HCT116 (cell line): ENCODE measurements at regions not wholly inside any gene's neighbourhood (a gene's known extent, or its start where the extent isn't known, plus 50 kb on each side); places are given as distances from the start of the nearest gene placed in this dataset.

Source experiments
- ATAC-seq: fragments of 200-7000 bp; cut with Tn5 transposase; 2 replicates; pipeline ENCODE4 v1.9.1; 2020; ENCODE audit warnings: mild to moderate bottlenecking, moderate library complexity
- BruUV-seq: library from RNA; stranded (reverse); fragments of 400-500 nt; replicated peaks from 2 replicates; lab custom pipeline; 2021; lab: Mats Ljungman, UMichigan
- CTCF ChIA-PET: fragments of 300-600 bp; sonication (Branson Sonifier 250); formaldehyde crosslinking; loops from one replicate; lab custom pipeline; 2021; ENCODE audit warnings: antibody characterized with exemption; lab: Charles Lee
- POLR2A ChIA-PET: fragments of 300-600, 350-600 bp; sonication (Branson Sonifier 250); formaldehyde crosslinking; loops from one replicate; lab custom pipeline; 2021; ENCODE audit warnings: antibody characterized with exemption; lab: Charles Lee
- RAD21 ChIA-PET, 2 experiments: fragments of 300-600 bp; sonication (Branson Sonifier 250); formaldehyde crosslinking; loops; one replicate each; lab custom pipeline; 2023; ENCODE audit warnings: low total read pairs in 2 of 2; ENCODE audit not compliant: uncharacterized antibody in 2 of 2, unreplicated experiment in 2 of 2, low non-redundant PET in 1 of 2; lab: Charles Lee
- DNase-seq: peaks from one replicate; pipeline ENCODE4 v3.0.0-alpha.2; 2010; ENCODE audit warnings: low read depth, low spot score
- H2AFZ ChIP-seq: fragments of 200-600 bp; shearing (Covaris generic), sonication (generic); 2 replicates; pipeline ENCODE4 v1.6.1; 2017; ENCODE audit warnings: low read depth, mixed run types, mixed read lengths, antibody characterized with exemption, low read length; ENCODE audit not compliant: poor library complexity, severe bottlenecking
- H3K27ac ChIP-seq: 2 replicates; pipeline ENCODE4 v1.5.1; 2012; ENCODE audit warnings: low read depth, low read length
- H3K27me3 ChIP-seq: fragments of 200-600 bp; sonication (generic); 2 replicates; pipeline ENCODE4 v1.6.1; 2016; ENCODE audit warnings: mixed run types, low read length, mixed read lengths; ENCODE audit not compliant: insufficient read depth
- H3K36me3 ChIP-seq, 2 experiments: fragments of 200-500 bp in 1 of 2; fragments of 200-600 bp in 1 of 2; sonication (Bioruptor generic) in 1 of 2; sonication (generic) in 1 of 2; 2 replicates each; pipeline versions ENCODE4 v1.5.1 to v1.6.1; 2014 to 2016; ENCODE audit warnings: low read length in 2 of 2, inconsistent platforms in 1 of 2, mixed read lengths in 1 of 2, mixed run types in 1 of 2; ENCODE audit not compliant: insufficient read depth in 2 of 2, control insufficient read depth in 1 of 2
- H3K4me1 ChIP-seq, 2 experiments: fragments of 200-600 bp in 1 of 2; sonication (generic) in 1 of 2; 2 replicates each; pipeline versions ENCODE4 v1.5.1 to v1.6.1; 2012 to 2017; ENCODE audit warnings: low read length in 2 of 2, inconsistent platforms in 1 of 2, mild to moderate bottlenecking in 1 of 2, mixed read lengths in 1 of 2, mixed run types in 1 of 2, moderate library complexity in 1 of 2; ENCODE audit not compliant: insufficient read depth in 2 of 2, control insufficient read depth in 1 of 2
- H3K4me2 ChIP-seq: fragments of 200-600 bp; sonication (generic); 2 replicates; pipeline ENCODE4 v1.6.1; 2017; ENCODE audit warnings: mixed run types, low read length, mixed read lengths
- H3K4me3 ChIP-seq, 2 experiments: fragments of 200-600 bp in 1 of 2; sonication (generic) in 1 of 2; replicated peaks in 1 of 2; 2 replicates each; pipeline ENCODE4 v1.5.1; 2011 to 2016; ENCODE audit warnings: low read length in 2 of 2, control low read depth in 1 of 2, low read depth in 1 of 2, mild to moderate bottlenecking in 1 of 2, mixed read lengths in 1 of 2, mixed run types in 1 of 2
- H3K79me2 ChIP-seq: fragments of 200-600 bp; sonication (generic); 2 replicates; pipeline ENCODE4 v1.6.1; 2017; ENCODE audit warnings: mild to moderate bottlenecking, mixed run types, low read length, moderate library complexity, mixed read lengths; ENCODE audit not compliant: insufficient read depth
- H3K9ac ChIP-seq: fragments of 200-600 bp; sonication (generic); 2 replicates; pipeline ENCODE4 v1.6.1; 2016; ENCODE audit warnings: low read length, mixed read lengths
- H3K9me2 ChIP-seq: fragments of 200-600 bp; sonication (generic), shearing (Covaris generic); 2 replicates; pipeline ENCODE4 v1.6.1; 2017; ENCODE audit warnings: mixed run types, mild to moderate bottlenecking, moderate library complexity; ENCODE audit not compliant: insufficient read depth
- H3K9me3 ChIP-seq, 2 experiments: fragments of 200-500 bp in 1 of 2; fragments of 200-600 bp in 1 of 2; sonication (Bioruptor generic) in 1 of 2; sonication (generic) in 1 of 2; 2 replicates each; pipeline ENCODE4 v1.6.1; 2014 to 2017; ENCODE audit warnings: low read length in 2 of 2, mixed read lengths in 2 of 2, inconsistent platforms in 1 of 2, low read depth in 1 of 2, mild to moderate bottlenecking in 1 of 2, mixed run types in 1 of 2, moderate library complexity in 1 of 2; ENCODE audit not compliant: control insufficient read depth in 1 of 2, insufficient read depth in 1 of 2
- H4K20me1 ChIP-seq: fragments of 200-600 bp; sonication (generic), shearing (Covaris generic); 2 replicates; pipeline ENCODE4 v1.6.1; 2017; ENCODE audit warnings: mixed run types, mild to moderate bottlenecking, moderate library complexity; ENCODE audit not compliant: insufficient read depth
- CBX3 ChIP-seq: IDR thresholded peaks from 2 replicates; pipeline ENCODE4 v1.6.1; 2012; ENCODE audit warnings: low read depth
- CEBPB ChIP-seq: IDR thresholded peaks from 2 replicates; pipeline ENCODE4 v1.6.1; 2012; ENCODE audit warnings: low read depth
- EGR1 ChIP-seq: IDR thresholded peaks from 2 replicates; pipeline ENCODE4 v1.6.1; 2012; ENCODE audit warnings: low read depth
- ELF1 ChIP-seq: IDR thresholded peaks from 2 replicates; pipeline ENCODE4 v1.6.1; 2012; ENCODE audit warnings: low read depth, borderline replicate concordance
- EZH2 ChIP-seq: fragments of 200-600 bp; sonication (generic); IDR thresholded peaks from 2 replicates; pipeline ENCODE4 v1.6.1; 2017; ENCODE audit warnings: antibody characterized with exemption, mixed run types
- FOSL1 ChIP-seq: IDR thresholded peaks from 2 replicates; pipeline ENCODE4 v1.6.1; 2012; ENCODE audit warnings: low read depth
- JUND ChIP-seq: IDR thresholded peaks from 2 replicates; pipeline ENCODE4 v1.6.1; 2012
- POLR2A ChIP-seq: IDR thresholded peaks from 2 replicates; pipeline ENCODE4 v1.7.0; 2011; ENCODE audit warnings: borderline replicate concordance; ENCODE audit not compliant: insufficient read depth, insufficient read length; ENCODE audit errors: extremely low read depth
- POLR2AphosphoS5 ChIP-seq: IDR thresholded peaks from 2 replicates; pipeline ENCODE4 v1.6.1; 2011; ENCODE audit warnings: mild to moderate bottlenecking, low read depth, low read length, moderate library complexity
- SIN3A ChIP-seq: IDR thresholded peaks from 2 replicates; pipeline ENCODE4 v1.6.1; 2012; ENCODE audit warnings: low read depth
- SP1 ChIP-seq: IDR thresholded peaks from 2 replicates; pipeline ENCODE4 v1.6.1; 2012; ENCODE audit warnings: low read depth
- SRF ChIP-seq: IDR thresholded peaks from 2 replicates; pipeline ENCODE4 v1.6.1; 2012; ENCODE audit warnings: low read depth
- YY1 ChIP-seq: IDR thresholded peaks from 2 replicates; pipeline ENCODE4 v1.6.1; 2011; ENCODE audit warnings: low read length, low read depth, moderate library complexity, mild to moderate bottlenecking; ENCODE audit not compliant: insufficient replicate concordance; ENCODE audit errors: extremely low read depth
- ZFX ChIP-seq: fragments of 450-650 bp; IDR thresholded peaks from 2 replicates; pipeline ENCODE4 v1.6.1; 2017
- ZNF274 ChIP-seq: fragments of 200-500 bp; sonication (Bioruptor generic); IDR thresholded peaks from 2 replicates; pipeline ENCODE4 v1.6.1; 2014; ENCODE audit warnings: mild to moderate bottlenecking, low read depth, low read length, inconsistent platforms
- intact Hi-C: fragments of 100-400 bp; cut with micrococcal nuclease; formaldehyde crosslinking; loops from 2 replicates; pipeline ENCODE4 v1.10.0; 2022
- TF ChIP-seq, protein P1 (sequence below): IDR thresholded peaks from 2 replicates; pipeline ENCODE4 v1.6.1; 2011; ENCODE audit warnings: mild to moderate bottlenecking, low read length, moderate library complexity; ENCODE audit not compliant: insufficient replicate concordance; ENCODE audit errors: extremely low read depth
- TF ChIP-seq, protein P2 (sequence below): IDR thresholded peaks from 2 replicates; pipeline ENCODE4 v1.6.1; 2012
- TF ChIP-seq, protein P3 (sequence below), 3 experiments: fragments of 200-600 bp in 1 of 3; sonication (generic) in 1 of 3; IDR thresholded peaks in 2 of 3; conservative IDR thresholded peaks in 1 of 3; 2 replicates each; pipeline ENCODE4 v1.5.1; 2012 to 2017; ENCODE audit warnings: low read depth in 2 of 3, low read length in 2 of 3, antibody characterized with exemption in 1 of 3, borderline replicate concordance in 1 of 3, control low read depth in 1 of 3, mild to moderate bottlenecking in 1 of 3, mixed read lengths in 1 of 3, mixed run types in 1 of 3, moderate library complexity in 1 of 3; ENCODE audit not compliant: insufficient read depth in 1 of 3

DNA sequence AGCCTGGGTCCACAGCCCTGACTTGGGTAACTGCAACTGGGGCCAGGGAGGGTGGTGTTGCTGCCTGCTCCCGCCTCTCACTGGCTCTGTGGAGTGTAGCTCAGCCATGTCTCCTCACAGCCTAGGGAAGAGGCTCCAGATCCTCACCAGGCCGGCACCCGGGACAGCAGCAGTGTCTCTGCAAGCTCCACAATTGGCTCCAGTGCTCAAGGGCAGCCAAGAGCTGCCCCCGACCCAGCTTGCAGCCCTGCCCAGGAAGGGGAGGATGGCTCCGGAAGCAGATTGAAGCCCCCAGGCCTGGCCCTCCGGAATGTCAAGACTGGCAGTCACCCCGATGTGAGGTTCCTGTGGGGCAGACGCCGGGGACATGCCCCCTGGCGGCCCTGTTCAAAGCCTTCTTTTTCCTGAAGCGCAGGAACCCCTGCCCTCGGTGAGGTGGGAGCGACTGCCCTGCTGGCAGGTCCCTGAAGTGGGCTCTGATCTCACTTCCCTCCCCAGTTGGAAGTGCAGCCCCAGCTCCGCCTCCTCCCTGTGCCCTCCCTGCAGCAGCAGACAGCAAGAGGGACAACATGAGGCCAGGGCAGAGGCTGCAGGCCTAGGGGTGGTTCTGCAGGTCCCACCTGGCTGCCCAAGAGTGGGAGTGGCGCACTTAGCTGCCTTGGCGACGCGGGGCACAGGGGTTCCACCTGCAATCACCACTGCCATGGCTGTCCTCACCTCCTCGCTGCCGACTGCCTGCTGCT lies 816.2 kb upstream of the LUZP2 start (continued):
- TF ChIP-seq, protein P1, sequence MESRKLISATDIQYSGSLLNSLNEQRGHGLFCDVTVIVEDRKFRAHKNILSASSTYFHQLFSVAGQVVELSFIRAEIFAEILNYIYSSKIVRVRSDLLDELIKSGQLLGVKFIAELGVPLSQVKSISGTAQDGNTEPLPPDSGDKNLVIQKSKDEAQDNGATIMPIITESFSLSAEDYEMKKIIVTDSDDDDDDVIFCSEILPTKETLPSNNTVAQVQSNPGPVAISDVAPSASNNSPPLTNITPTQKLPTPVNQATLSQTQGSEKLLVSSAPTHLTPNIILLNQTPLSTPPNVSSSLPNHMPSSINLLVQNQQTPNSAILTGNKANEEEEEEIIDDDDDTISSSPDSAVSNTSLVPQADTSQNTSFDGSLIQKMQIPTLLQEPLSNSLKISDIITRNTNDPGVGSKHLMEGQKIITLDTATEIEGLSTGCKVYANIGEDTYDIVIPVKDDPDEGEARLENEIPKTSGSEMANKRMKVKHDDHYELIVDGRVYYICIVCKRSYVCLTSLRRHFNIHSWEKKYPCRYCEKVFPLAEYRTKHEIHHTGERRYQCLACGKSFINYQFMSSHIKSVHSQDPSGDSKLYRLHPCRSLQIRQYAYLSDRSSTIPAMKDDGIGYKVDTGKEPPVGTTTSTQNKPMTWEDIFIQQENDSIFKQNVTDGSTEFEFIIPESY: no peak
- TF ChIP-seq YY1 (no peak), FOSL1 (no peak), JUND (no peak)
- TF ChIP-seq, all 23 proteins: peak for 0

DNA sequence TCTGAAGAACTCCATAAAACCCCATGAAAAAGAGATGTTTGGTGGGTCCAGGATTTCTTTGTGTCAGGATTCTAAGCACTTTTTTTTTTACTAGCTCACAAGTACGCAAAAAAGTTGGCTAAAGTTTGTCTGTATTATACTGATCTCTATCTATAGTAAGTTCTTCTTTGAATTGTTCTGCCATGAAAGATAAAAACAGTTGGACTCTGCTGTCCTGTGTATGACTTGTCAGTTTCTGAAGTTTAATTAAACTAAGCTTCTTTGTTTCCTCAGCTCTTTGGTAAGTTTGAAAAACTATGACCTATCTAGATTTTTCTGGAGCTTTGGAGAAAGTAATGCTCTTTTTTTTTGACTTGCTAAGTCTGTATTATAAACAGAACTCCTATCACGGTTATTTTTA lies 812.2 kb upstream of the LUZP2 start:
- ChIA-PET RAD21 (no interaction called here), CTCF (no interaction called here)
- TF ChIP-seq YY1: no peak
- no peak for TF ChIP-seq EZH2
- TF ChIP-seq CEBPB: no peak
- no peak for TF ChIP-seq ZNF274
- no peak for TF ChIP-seq EGR1
- no peak for TF ChIP-seq FOSL1
- TF ChIP-seq POLR2A: no peak
- TF ChIP-seq SIN3A: no peak
- TF ChIP-seq, protein P2, sequence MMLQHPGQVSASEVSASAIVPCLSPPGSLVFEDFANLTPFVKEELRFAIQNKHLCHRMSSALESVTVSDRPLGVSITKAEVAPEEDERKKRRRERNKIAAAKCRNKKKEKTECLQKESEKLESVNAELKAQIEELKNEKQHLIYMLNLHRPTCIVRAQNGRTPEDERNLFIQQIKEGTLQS: no peak
- TF ChIP-seq ZFX: no peak
- no peak for TF ChIP-seq SP1
- TF ChIP-seq SRF: no peak
- TF ChIP-seq CBX3: no peak
- TF ChIP-seq, protein P1: no peak
- no peak for TF ChIP-seq ELF1
- TF ChIP-seq POLR2AphosphoS5: no peak
- TF ChIP-seq, protein P3, sequence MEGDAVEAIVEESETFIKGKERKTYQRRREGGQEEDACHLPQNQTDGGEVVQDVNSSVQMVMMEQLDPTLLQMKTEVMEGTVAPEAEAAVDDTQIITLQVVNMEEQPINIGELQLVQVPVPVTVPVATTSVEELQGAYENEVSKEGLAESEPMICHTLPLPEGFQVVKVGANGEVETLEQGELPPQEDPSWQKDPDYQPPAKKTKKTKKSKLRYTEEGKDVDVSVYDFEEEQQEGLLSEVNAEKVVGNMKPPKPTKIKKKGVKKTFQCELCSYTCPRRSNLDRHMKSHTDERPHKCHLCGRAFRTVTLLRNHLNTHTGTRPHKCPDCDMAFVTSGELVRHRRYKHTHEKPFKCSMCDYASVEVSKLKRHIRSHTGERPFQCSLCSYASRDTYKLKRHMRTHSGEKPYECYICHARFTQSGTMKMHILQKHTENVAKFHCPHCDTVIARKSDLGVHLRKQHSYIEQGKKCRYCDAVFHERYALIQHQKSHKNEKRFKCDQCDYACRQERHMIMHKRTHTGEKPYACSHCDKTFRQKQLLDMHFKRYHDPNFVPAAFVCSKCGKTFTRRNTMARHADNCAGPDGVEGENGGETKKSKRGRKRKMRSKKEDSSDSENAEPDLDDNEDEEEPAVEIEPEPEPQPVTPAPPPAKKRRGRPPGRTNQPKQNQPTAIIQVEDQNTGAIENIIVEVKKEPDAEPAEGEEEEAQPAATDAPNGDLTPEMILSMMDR (IDR thresholded peaks at IDR 0.05 in 2 of 3, conservative IDR thresholded peaks at IDR 0.05 in 1 of 3; ENCODE audit: borderline replicate concordance in 1 of 3, insufficient read depth in 1 of 3, low read depth in 2 of 3, low read length in 2 of 3): no peak
- TF ChIP-seq JUND: no peak

More for the DNA sequence above, 812.2 kb upstream of the LUZP2 start:
- H4K20me1 ChIP-seq: no peaks in the 10 kb centered on the region
- peaks cover 2 to 16% of the 10 kb centered on the region in 2 experiments; a peak in 2 of 4 replicates for H3K9me3 ChIP-seq
- H3K4me1 ChIP-seq: no peaks in the 10 kb centered on the region
- intact Hi-C loops: no loop called here
- H3K36me3 ChIP-seq: no peaks in the 10 kb centered on the region; a peak in 1 of 4 replicates
- no TSS peak for BruUV-seq
- no peak overlapping the region for H2AFZ ChIP-seq
- H3K4me2 ChIP-seq: no peak overlapping the region
- DNase-seq (no peak), ATAC-seq (no peak)
- H3K79me2 ChIP-seq: no peaks in the 10 kb centered on the region
- H3K27me3 ChIP-seq: no peaks in the 10 kb centered on the region
- no peak overlapping the region for H3K9ac ChIP-seq
- H3K4me3 ChIP-seq: no peak overlapping the region
- H3K27ac ChIP-seq: no peak overlapping the region
- H3K9me2 ChIP-seq: no peaks in the 10 kb centered on the region
- POLR2A ChIA-PET: no interaction called here
